ENCODE measurements at regions not wholly inside any gene's neighbourhood (a gene's known extent, or its start where the extent isn't known, plus 50 kb on each side); places are given as distances from the start of the nearest gene placed in this dataset.
A peak's percentile ranks its signal among the peaks of the same experiment; 100 is the strongest.

GRCh38 chr11:122205036-122205435, 89.0 kb upstream of the BLID start (continued):
- TF ChIP-seq ATF3 (IDR thresholded peaks at IDR 0.05), result no peak
- TF ChIP-seq CBX3 (IDR thresholded peaks at IDR 0.05; ENCODE audit: low read depth), result no peak
- TF ChIP-seq SIN3A (IDR thresholded peaks at IDR 0.05; ENCODE audit: low read depth), result no peak

- TF ChIP-seq SRF (IDR thresholded peaks at IDR 0.05; ENCODE audit: low read depth) (no peak), CTCF (IDR thresholded peaks at IDR 0.05 in 2 of 3, conservative IDR thresholded peaks at IDR 0.05 in 1 of 3; ENCODE audit: borderline replicate concordance in 1 of 3, insufficient read depth in 1 of 3, low read depth in 2 of 3, low read length in 2 of 3) (no peak), ELF1 (IDR thresholded peaks at IDR 0.05; ENCODE audit: borderline replicate concordance, low read depth) (no peak)
- Histone ChIP-seq H3K9ac (ENCODE audit: low read length) (peak overlapping the region; percentile 87), H3K27me3 (ENCODE audit: insufficient read depth, low read length) (no peaks in the 10 kb centered on the region), H3K79me2 (ENCODE audit: insufficient read depth, low read length) (peaks cover 36% of the 10 kb centered on the region), H4K20me1 (ENCODE audit: insufficient read depth) (no peaks in the 10 kb centered on the region), H3K4me2 (ENCODE audit: low read length) (peak overlapping the region; percentile 97), H3K36me3 (ENCODE audit: control insufficient read depth in 1 of 2, insufficient read depth in 2 of 2, low read length in 2 of 2) (peaks cover 0 to 8% of the 10 kb centered on the region in 2 experiments; a peak in 1 of 4 replicates), H3K9me2 (ENCODE audit: insufficient read depth) (no peaks in the 10 kb centered on the region), H3K4me1 (ENCODE audit: control insufficient read depth in 1 of 2, insufficient read depth in 2 of 2, low read length in 2 of 2) (peaks cover 74 to 91% of the 10 kb centered on the region in 2 experiments), H2AFZ (ENCODE audit: low read depth, low read length, poor library complexity, severe bottlenecking) (no peak overlapping the region), H3K4me3 (replicated peaks in 1 of 2; ENCODE audit: low read depth in 1 of 2, low read length in 2 of 2) (no peak overlapping the region), H3K9me3 (ENCODE audit: control insufficient read depth in 1 of 2, insufficient read depth in 1 of 2, low read depth in 1 of 2, low read length in 2 of 2) (no peaks in the 10 kb centered on the region), H3K27ac (ENCODE audit: low read depth, low read length) (peak overlapping the region; percentile 97)
- intact Hi-C loops (cut with micrococcal nuclease), result loop anchor here (5.0 kb wide), 1 partner anchor 67 kb away; no protein-coding TSS in a partner anchor
- ChIA-PET RAD21 (ENCODE audit: low non-redundant PET in 1 of 2, low total read pairs in 2 of 2, uncharacterized antibody in 2 of 2, unreplicated experiment in 2 of 2) (no interaction called here), CTCF (interaction anchor here (1.9 to 3.4 kb wide), 5 partner anchors 11 to 302 kb away, joined by 6 to 18 read pairs (median 7); no protein-coding TSS in a partner anchor), POLR2A (interaction anchor here (0.8 to 3.0 kb wide), 4 partner anchors 10 to 51 kb away, joined by 3 to 14 read pairs (median 4); no protein-coding TSS in a partner anchor)
- no TSS peak for BruUV-seq (replicated peaks)
- no peak; the same call in 1 of the 2 replicates for ATAC-seq
- no peak for DNase-seq (ENCODE audit: low read depth, low spot score)
These were observed 88.2 kb upstream of the BLID start for GRCh38 chr11:122204206-122204605.

Measured in HCT116 (cell line).